Thyroid gland (tissue), 4 donors: ENCODE measurements at regions not wholly inside any gene's neighbourhood (a gene's known extent, or its start where the extent isn't known, plus 50 kb on each side); places are given as distances from the start of the nearest gene placed in this dataset.

Experiments
- POLR2A ChIP-seq, 2 donors: fragments of 450-650 bp; IDR thresholded peaks; one replicate each; pipeline ENCODE4 v1.6.1; 2017; ENCODE audit warnings: antibody characterized with exemption in 2 of 2, mild to moderate bottlenecking in 2 of 2, moderate library complexity in 1 of 2
- TF ChIP-seq, protein P1 (sequence below), 6 experiments: fragments of 200-600 bp in 3 of 6; fragments of 450-650 bp in 3 of 6; sonication (generic) in 3 of 6; IDR thresholded peaks; one replicate each; pipeline ENCODE4 v1.5.1; 2016 to 2019; ENCODE audit warnings: antibody characterized with exemption in 6 of 6, mild to moderate bottlenecking in 2 of 6, inconsistent platforms in 1 of 6, moderate library complexity in 1 of 6

DNA sequence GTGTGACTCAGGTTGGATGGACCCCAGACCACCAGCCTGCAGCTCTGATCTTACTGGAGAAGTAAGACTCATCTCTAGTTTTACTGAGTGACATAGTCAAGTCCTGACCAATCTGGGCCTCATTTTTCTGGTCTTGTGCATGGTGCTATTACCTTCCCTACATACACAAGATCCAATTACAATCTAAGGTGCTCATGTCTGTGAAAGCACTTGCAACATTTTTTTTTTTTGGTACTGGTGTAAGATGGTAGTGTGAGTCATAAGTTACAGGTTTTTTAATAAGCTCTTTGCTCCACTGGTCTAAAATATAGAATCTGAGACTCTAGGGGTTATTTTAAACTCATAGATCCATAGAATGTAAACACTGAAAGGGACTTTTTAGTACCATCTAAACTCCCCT is 117.3 kb upstream of the EFEMP1 start:
- TF ChIP-seq POLR2A (IDR thresholded peaks at IDR 0.05), result no peak
- TF ChIP-seq, protein P1, sequence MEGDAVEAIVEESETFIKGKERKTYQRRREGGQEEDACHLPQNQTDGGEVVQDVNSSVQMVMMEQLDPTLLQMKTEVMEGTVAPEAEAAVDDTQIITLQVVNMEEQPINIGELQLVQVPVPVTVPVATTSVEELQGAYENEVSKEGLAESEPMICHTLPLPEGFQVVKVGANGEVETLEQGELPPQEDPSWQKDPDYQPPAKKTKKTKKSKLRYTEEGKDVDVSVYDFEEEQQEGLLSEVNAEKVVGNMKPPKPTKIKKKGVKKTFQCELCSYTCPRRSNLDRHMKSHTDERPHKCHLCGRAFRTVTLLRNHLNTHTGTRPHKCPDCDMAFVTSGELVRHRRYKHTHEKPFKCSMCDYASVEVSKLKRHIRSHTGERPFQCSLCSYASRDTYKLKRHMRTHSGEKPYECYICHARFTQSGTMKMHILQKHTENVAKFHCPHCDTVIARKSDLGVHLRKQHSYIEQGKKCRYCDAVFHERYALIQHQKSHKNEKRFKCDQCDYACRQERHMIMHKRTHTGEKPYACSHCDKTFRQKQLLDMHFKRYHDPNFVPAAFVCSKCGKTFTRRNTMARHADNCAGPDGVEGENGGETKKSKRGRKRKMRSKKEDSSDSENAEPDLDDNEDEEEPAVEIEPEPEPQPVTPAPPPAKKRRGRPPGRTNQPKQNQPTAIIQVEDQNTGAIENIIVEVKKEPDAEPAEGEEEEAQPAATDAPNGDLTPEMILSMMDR (IDR thresholded peaks at IDR 0.05), result no peak
